Sigmoid colon (tissue), 6 donors: ENCODE measurements at regions not wholly inside any gene's neighbourhood (a gene's known extent, or its start where the extent isn't known, plus 50 kb on each side); places are given as distances from the start of the nearest gene placed in this dataset.

ENCODE experiments used
- DNase-seq: peaks from one replicate; pipeline ENCODE4 v3.0.0-alpha.2; 2019
- H3K27ac ChIP-seq, 4 donors: fragments of 200-600 bp; sonication (generic); one replicate each; pipeline ENCODE4 v1.5.1; 2016 to 2019; ENCODE audit warnings: mild to moderate bottlenecking in 1 of 4
- H3K27me3 ChIP-seq, 3 donors: fragments of 200-600 bp; sonication (generic); one replicate each; pipeline ENCODE4 v1.5.1; 2019; ENCODE audit warnings: mild to moderate bottlenecking in 1 of 3
- H3K36me3 ChIP-seq, 4 donors: fragments of 200-600 bp; sonication (generic); one replicate each; pipeline ENCODE4 v1.5.1; 2016 to 2019
- H3K4me1 ChIP-seq, 4 donors: fragments of 200-600 bp; sonication (generic); one replicate each; pipeline ENCODE4 v1.5.1; 2017 to 2019
- H3K4me3 ChIP-seq, 4 donors: fragments of 200-600 bp; sonication (generic); one replicate each; pipeline ENCODE4 v1.5.1; 2017 to 2019; ENCODE audit warnings: mild to moderate bottlenecking in 2 of 4, moderate library complexity in 1 of 4
- H3K9me3 ChIP-seq, 4 donors: fragments of 200-600 bp in 3 of 4; sonication (generic) in 3 of 4; one replicate each; pipeline versions ENCODE4 v1.5.1 to v1.6.1; 2013 to 2019
- CTCF ChIP-seq, 4 experiments: fragments of 450-650 bp in 3 of 4; fragments of 200-600 bp in 1 of 4; IDR thresholded peaks; one replicate each; pipeline ENCODE4 v1.5.1; 2016 to 2019; ENCODE audit warnings: antibody characterized with exemption in 4 of 4, mild to moderate bottlenecking in 3 of 4, moderate library complexity in 2 of 4
- EP300 ChIP-seq, 4 donors: sonication (generic); formaldehyde crosslinking; IDR thresholded peaks; one replicate each; pipeline ENCODE4 v1.6.1; 2017; ENCODE audit warnings: antibody characterized with exemption in 4 of 4
- POLR2A ChIP-seq, 2 donors: fragments of 450-650 bp; IDR thresholded peaks; one replicate each; pipeline ENCODE4 v1.6.1; 2016; ENCODE audit warnings: antibody characterized with exemption in 2 of 2, mild to moderate bottlenecking in 2 of 2, moderate library complexity in 2 of 2
- POLR2AphosphoS5 ChIP-seq, 4 donors: sonication (generic); formaldehyde crosslinking; IDR thresholded peaks; one replicate each; pipeline ENCODE4 v1.6.1; 2017; ENCODE audit warnings: antibody characterized with exemption in 4 of 4
- WGBS, 2 donors: extraction: QIAGEN DNeasy Blood & Tissue Kit; methylation state at CpG; one replicate each; pipeline ENCODE4 v1.1.7; 2013; 5-methylcytosine and 5-hydroxymethylcytosine counted together
- intact Hi-C: fragments of 100-400 bp; cut with DNase I; formaldehyde crosslinking; loops from one replicate; pipeline ENCODE4 v1.15.1; 2023
- donor health status: healthy with polysubstance abuse.
- donor health status: healthy.

GRCh38 chr13:26941345-26942174, 181.0 kb upstream of the GPR12 start:
- no peak overlapping the region for H3K27ac ChIP-seq
- intact Hi-C loops, result loop anchor here (10.0 kb wide), 2 partner anchors 883 to 1043 kb away; partner anchors contain the start of gene URAD
- DNase-seq, result no peak
- peaks cover 0 to 8% (median 2%) of the 10 kb centered on the region in 4 donors for H3K4me1 ChIP-seq
- no peaks in the 10 kb centered on the region for H3K9me3 ChIP-seq
- peaks cover 0 to 16% (median 0%) of the 10 kb centered on the region in 3 donors for H3K27me3 ChIP-seq
- H3K4me3 ChIP-seq, result no peak overlapping the region
- TF ChIP-seq POLR2A (IDR thresholded peaks at IDR 0.05) (no peak), POLR2AphosphoS5 (IDR thresholded peaks at IDR 0.05) (no peak), CTCF (IDR thresholded peaks at IDR 0.05) (no peak), EP300 (IDR thresholded peaks at IDR 0.05) (no peak)
- 26 to 61% methylated on average over 7 of the region's 7 CpGs for WGBS, 2 donors
- H3K36me3 ChIP-seq, result no peaks in the 10 kb centered on the region

- Histone ChIP-seq H3K36me3 (no peaks in the 10 kb centered on the region), H3K4me1 (no peaks in the 10 kb centered on the region), H3K4me3 (no peak overlapping the region), H3K27ac (no peak overlapping the region), H3K9me3 (no peaks in the 10 kb centered on the region), H3K27me3 (peaks cover 0 to 4% (median 0%) of the 10 kb centered on the region in 3 donors)
- WGBS, 2 donors, result 89% methylated on average over 7 of the region's 7 CpGs
- DNase-seq, result no peak
- intact Hi-C loops, result no loop called here
- TF ChIP-seq POLR2AphosphoS5 (IDR thresholded peaks at IDR 0.05) (no peak), POLR2A (IDR thresholded peaks at IDR 0.05) (no peak), CTCF (IDR thresholded peaks at IDR 0.05) (no peak), EP300 (IDR thresholded peaks at IDR 0.05) (no peak)
Observed at GRCh38 chr13:26934096-26934495, 173.5 kb upstream of the GPR12 start.

- H3K27ac ChIP-seq, result no peak overlapping the region
- H3K36me3 ChIP-seq, result no peaks in the 10 kb centered on the region
- no peaks in the 10 kb centered on the region for H3K27me3 ChIP-seq
- no peak for DNase-seq
- TF ChIP-seq POLR2A (IDR thresholded peaks at IDR 0.05), result no peak
- no peak for TF ChIP-seq EP300 (IDR thresholded peaks at IDR 0.05)
- no peak for TF ChIP-seq CTCF (IDR thresholded peaks at IDR 0.05)
- no peak for TF ChIP-seq POLR2AphosphoS5 (IDR thresholded peaks at IDR 0.05)
- intact Hi-C loops, result no loop called here
- 72 to 77% methylated on average over 5 of the region's 5 CpGs for WGBS, 2 donors
- H3K4me1 ChIP-seq, result no peaks in the 10 kb centered on the region
- H3K4me3 ChIP-seq, result no peak overlapping the region
- H3K9me3 ChIP-seq, result no peaks in the 10 kb centered on the region
Observed at GRCh38 chr13:26932465-26932864, 171.9 kb upstream of the GPR12 start.

- no peak overlapping the region for H3K27ac ChIP-seq
- peak; percentile 77 for DNase-seq
- H3K27me3 ChIP-seq, result no peaks in the 10 kb centered on the region
- WGBS, 2 donors, result 8 to 13% methylated on average over 21 of the region's 21 CpGs
- intact Hi-C loops, result loop anchor here (1.0 kb wide), 1 partner anchor 223 kb away; no protein-coding TSS in a partner anchor
- TF ChIP-seq CTCF (IDR thresholded peaks at IDR 0.05) (peak; percentile 65 to 92 (median 74)), POLR2AphosphoS5 (IDR thresholded peaks at IDR 0.05) (no peak)
- no peak overlapping the region for H3K4me3 ChIP-seq
- H3K9me3 ChIP-seq, result no peaks in the 10 kb centered on the region
- no peaks in the 10 kb centered on the region for H3K36me3 ChIP-seq
- no peaks in the 10 kb centered on the region for H3K4me1 ChIP-seq
Observed at GRCh38 chr13:26929971-26930730, 169.6 kb upstream of the GPR12 start.
